ENCODE measurements at regions not wholly inside any gene's neighbourhood (a gene's known extent, or its start where the extent isn't known, plus 50 kb on each side); places are given as distances from the start of the nearest gene placed in this dataset.

- TF ChIP-seq CTCF (IDR thresholded peaks at IDR 0.05) (no peak), POLR2A (IDR thresholded peaks at IDR 0.05) (no peak)
These were observed 75.4 kb upstream of the PACRGL start for GRCh38 chr4:20624793-20625374.
